Activated CD8-positive, alpha-beta T cell treated with anti-CD3 and anti-CD28 coated beads for 36 hours (primary cell): ENCODE measurements at regions not wholly inside any gene's neighbourhood (a gene's known extent, or its start where the extent isn't known, plus 50 kb on each side); places are given as distances from the start of the nearest gene placed in this dataset.
"Not testable (repeated sequence)": the region's sequence is repeated elsewhere in the genome, so short reads cannot be mapped to it uniquely, and the experiment has no call there.

ENCODE experiments used
- ATAC-seq: fragments of 200-7000 bp; cut with Tn5 transposase; one replicate; pipeline ENCODE4 v1.10.0; 2021; ENCODE audit warnings: mild to moderate bottlenecking, moderate library complexity
- CTCF ChIA-PET: fragments of 350-600 bp; sonication (Branson Sonifier 250); formaldehyde crosslinking; loops from one replicate; lab custom pipeline; 2021; ENCODE audit warnings: antibody characterized with exemption; lab: Charles Lee
- POLR2A ChIA-PET: fragments of 350-600 bp; sonication (Branson Sonifier 250); formaldehyde crosslinking; loops from one replicate; lab custom pipeline; 2021; ENCODE audit warnings: antibody characterized with exemption; lab: Charles Lee
- DNase-seq: peaks from one replicate; pipeline ENCODE4 v3.0.0-alpha.2; 2020
- H3K27ac Mint-ChIP-seq: one replicate; pipeline ENCODE4 v1.8.0; 2021; ENCODE audit warnings: mild to moderate bottlenecking, mixed read lengths
- H3K27me3 Mint-ChIP-seq: one replicate; pipeline ENCODE4 v1.8.0; 2021; ENCODE audit warnings: mixed read lengths
- H3K36me3 Mint-ChIP-seq: one replicate; pipeline ENCODE4 v1.8.0; 2021; ENCODE audit warnings: low read depth, mixed read lengths
- H3K4me1 Mint-ChIP-seq: one replicate; pipeline ENCODE4 v1.8.0; 2021; ENCODE audit warnings: low read depth, mixed read lengths
- H3K4me3 Mint-ChIP-seq: one replicate; pipeline ENCODE4 v1.8.0; 2021; ENCODE audit warnings: mild to moderate bottlenecking, moderate library complexity, mixed read lengths
- H3K9me3 Mint-ChIP-seq: one replicate; pipeline ENCODE4 v1.8.0; 2021; ENCODE audit warnings: mixed read lengths
- intact Hi-C: fragments of 100-400 bp; cut with micrococcal nuclease; formaldehyde crosslinking; loops from one replicate; pipeline ENCODE4 v1.10.0; 2022
- TF ChIP-seq, protein P1 (sequence below): fragments of 200-600 bp; IDR thresholded peaks from one replicate; pipeline ENCODE4 v1.8.0; 2022; ENCODE audit warnings: antibody characterized with exemption, mild to moderate bottlenecking

DNA sequence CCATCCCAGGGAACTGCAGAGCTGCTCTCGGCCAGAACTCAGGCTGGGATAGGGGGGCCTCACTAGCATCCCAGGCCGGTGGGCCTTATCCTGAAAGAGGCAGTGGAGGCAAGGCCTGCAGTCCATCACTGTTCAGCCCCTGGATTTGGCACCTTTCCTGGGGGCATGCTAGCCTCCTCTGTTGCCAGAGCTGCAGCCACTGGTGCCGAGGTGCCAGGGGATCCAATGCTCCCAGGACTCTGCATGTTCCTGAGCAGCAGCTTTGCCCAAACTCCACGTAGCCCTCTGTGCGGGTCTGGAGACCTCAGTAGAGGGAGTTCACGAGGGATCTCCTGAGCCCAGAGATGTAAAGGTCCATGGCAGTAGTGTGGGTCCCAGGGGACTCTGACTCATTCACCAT, 551.7 kb upstream of the AMOT start:
- ATAC-seq (no peak), DNase-seq (no peak)
- intact Hi-C loops = no loop called here
- no peak overlapping the region for H3K27ac Mint-ChIP-seq
- no peaks in the 10 kb centered on the region for H3K9me3 Mint-ChIP-seq
- ChIA-PET CTCF (no interaction called here), POLR2A (no interaction called here)
- H3K36me3 Mint-ChIP-seq = no peaks in the 10 kb centered on the region
- TF ChIP-seq, protein P1, sequence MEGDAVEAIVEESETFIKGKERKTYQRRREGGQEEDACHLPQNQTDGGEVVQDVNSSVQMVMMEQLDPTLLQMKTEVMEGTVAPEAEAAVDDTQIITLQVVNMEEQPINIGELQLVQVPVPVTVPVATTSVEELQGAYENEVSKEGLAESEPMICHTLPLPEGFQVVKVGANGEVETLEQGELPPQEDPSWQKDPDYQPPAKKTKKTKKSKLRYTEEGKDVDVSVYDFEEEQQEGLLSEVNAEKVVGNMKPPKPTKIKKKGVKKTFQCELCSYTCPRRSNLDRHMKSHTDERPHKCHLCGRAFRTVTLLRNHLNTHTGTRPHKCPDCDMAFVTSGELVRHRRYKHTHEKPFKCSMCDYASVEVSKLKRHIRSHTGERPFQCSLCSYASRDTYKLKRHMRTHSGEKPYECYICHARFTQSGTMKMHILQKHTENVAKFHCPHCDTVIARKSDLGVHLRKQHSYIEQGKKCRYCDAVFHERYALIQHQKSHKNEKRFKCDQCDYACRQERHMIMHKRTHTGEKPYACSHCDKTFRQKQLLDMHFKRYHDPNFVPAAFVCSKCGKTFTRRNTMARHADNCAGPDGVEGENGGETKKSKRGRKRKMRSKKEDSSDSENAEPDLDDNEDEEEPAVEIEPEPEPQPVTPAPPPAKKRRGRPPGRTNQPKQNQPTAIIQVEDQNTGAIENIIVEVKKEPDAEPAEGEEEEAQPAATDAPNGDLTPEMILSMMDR = no peak
- H3K4me3 Mint-ChIP-seq = no peak overlapping the region
- H3K4me1 Mint-ChIP-seq = no peaks in the 10 kb centered on the region
- H3K27me3 Mint-ChIP-seq = no peaks in the 10 kb centered on the region

DNA sequence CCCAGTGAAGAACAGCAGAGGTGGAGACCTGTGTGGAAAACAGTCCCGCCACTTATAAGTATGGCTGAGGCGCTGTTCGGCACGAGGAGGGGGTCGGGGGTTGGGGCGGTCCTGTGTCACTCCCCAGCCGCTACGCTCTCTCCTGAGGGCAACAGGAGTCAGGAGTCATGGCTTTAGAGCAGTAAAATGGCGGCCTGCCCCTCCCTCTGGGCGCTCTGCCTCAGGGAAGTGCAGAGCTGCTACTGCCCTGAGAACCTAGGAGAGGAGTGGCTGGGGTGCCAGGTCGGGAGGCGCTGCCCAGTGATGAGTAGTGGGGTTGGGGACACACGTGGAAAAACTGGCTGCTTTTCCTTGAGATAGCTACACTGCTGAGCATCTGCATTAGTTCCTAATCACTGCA, 551.2 kb upstream of the AMOT start:
- POLR2A ChIA-PET = no interaction called here
- ATAC-seq (no peak), DNase-seq (no peak)
- Mint-ChIP-seq H3K9me3 (no peaks in the 10 kb centered on the region), H3K4me1 (no peaks in the 10 kb centered on the region), H3K27ac (no peak overlapping the region), H3K27me3 (no peaks in the 10 kb centered on the region), H3K36me3 (no peaks in the 10 kb centered on the region), H3K4me3 (no peak overlapping the region)
- TF ChIP-seq, protein P1 = no peak
- CTCF ChIA-PET = no interaction called here
- intact Hi-C loops = no loop called here

DNA sequence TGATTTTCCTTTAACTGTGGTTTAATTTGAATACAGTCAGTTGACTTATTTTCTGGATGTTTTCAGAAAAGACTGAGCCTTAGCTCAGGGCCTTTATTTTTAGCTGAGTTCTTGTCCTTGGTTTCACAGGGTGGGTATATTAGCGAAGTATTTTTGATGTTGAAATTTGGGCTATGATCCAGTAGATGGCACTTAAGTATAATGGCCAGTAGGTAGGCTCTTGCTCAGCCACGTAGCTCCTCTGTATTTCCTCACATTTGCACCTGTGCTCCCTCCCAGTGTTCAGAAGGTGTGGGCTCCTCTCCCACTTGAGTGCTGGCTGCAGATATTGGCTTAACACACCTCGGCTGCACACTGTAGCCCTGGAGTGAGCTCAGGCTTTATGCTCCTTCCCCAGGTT, 549.9 kb upstream of the AMOT start:
- Mint-ChIP-seq H3K27me3 (no peaks in the 10 kb centered on the region), H3K27ac (no peak overlapping the region), H3K4me1 (no peaks in the 10 kb centered on the region), H3K4me3 (no peak overlapping the region), H3K36me3 (no peaks in the 10 kb centered on the region), H3K9me3 (no peaks in the 10 kb centered on the region)
- TF ChIP-seq, protein P1 = no peak
- ATAC-seq (no peak), DNase-seq (no peak)
- ChIA-PET POLR2A (no interaction called here), CTCF (no interaction called here)
- intact Hi-C loops = no loop called here

DNA sequence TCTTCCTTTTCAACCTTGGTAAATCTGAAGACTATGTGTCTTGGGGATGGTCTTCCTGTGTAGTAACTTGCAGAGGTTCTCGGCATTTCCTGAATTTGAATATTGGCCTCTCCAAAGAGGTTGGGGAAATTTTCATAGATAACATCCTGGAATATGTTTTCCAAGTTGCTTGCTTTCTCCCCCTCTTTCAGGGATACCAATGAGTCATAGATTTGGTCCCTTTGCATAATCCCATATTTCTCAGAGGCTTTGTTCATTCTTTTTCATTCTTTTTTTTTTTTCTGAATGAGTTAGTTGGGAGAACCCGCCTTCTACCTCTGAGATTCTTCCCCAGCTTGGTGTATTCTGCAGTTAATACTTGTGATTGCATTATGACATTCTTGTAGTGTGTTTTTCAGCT, 549.2 kb upstream of the AMOT start:
- ATAC-seq = no peak
- H3K4me3 Mint-ChIP-seq = no peak overlapping the region
- H3K36me3 Mint-ChIP-seq = no peaks in the 10 kb centered on the region
- ChIA-PET POLR2A (no interaction called here), CTCF (no interaction called here)
- H3K27ac Mint-ChIP-seq = no peak overlapping the region
- TF ChIP-seq, protein P1 = no peak
- intact Hi-C loops = no loop called here
- no peak for DNase-seq
- no peaks in the 10 kb centered on the region for H3K9me3 Mint-ChIP-seq
- no peaks in the 10 kb centered on the region for H3K4me1 Mint-ChIP-seq
- H3K27me3 Mint-ChIP-seq = no peaks in the 10 kb centered on the region

DNA sequence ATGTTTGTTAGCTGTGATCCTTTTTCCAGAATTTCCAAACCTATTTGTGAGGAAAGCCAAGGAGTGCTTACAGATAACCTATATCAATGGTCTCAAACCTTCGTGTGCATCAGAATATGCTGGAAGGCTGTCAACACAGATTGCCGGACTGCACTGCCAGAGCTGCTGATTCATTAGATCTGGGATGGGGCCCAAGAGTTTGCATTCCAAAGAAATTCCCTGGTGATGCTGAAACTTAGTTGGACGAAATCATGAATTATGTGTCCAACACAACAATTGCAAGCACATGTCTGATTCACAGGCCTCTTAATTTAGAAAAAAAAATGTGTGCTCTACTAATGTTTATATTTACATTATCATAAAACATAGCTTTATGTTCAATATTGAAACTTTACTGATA, 544.0 kb upstream of the AMOT start:
- ATAC-seq (no peak), DNase-seq (no peak)
- H3K4me1 Mint-ChIP-seq = no peaks in the 10 kb centered on the region
- intact Hi-C loops = no loop called here
- no peak overlapping the region for H3K27ac Mint-ChIP-seq
- H3K27me3 Mint-ChIP-seq = no peaks in the 10 kb centered on the region
- ChIA-PET POLR2A (no interaction called here), CTCF (no interaction called here)
- H3K36me3 Mint-ChIP-seq = no peaks in the 10 kb centered on the region
- no peak overlapping the region for H3K4me3 Mint-ChIP-seq
- TF ChIP-seq, protein P1 = no peak
- H3K9me3 Mint-ChIP-seq = peaks cover 3% of the 10 kb centered on the region

DNA sequence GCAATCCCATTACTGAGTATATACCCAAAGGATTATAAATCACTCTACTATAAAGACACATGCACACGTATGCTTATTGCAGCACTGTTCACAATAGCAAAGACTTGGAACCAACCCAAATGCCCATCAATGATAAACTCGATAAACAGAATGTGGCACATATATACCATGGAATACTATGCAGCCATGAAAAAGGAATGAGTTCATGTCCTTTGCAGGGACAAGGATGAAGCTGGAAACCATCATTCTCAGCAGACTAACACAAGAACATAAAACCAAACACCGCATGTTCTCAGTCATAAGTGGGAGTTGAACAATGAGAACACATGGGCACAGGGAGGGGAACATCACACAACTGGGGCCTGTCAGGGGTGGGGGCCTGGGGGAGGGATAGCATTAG, 532.8 kb upstream of the AMOT start:
- POLR2A ChIA-PET, DNase-seq, H3K9me3 Mint-ChIP-seq, H3K4me3 Mint-ChIP-seq, H3K4me1 Mint-ChIP-seq, H3K27me3 Mint-ChIP-seq, H3K36me3 Mint-ChIP-seq, H3K27ac Mint-ChIP-seq, CTCF ChIA-PET, ATAC-seq, intact Hi-C loops: not testable (repeated sequence)
